Fibroblast of villous mesenchyme (primary cell): ENCODE measurements at regions not wholly inside any gene's neighbourhood (a gene's known extent, or its start where the extent isn't known, plus 50 kb on each side); places are given as distances from the start of the nearest gene placed in this dataset.

ENCODE experiments used
- DNase-seq: peaks from one replicate; pipeline ENCODE4 v3.0.0-alpha.2; 2010; ENCODE audit warnings: low read depth
- H3K4me3 ChIP-seq: 2 replicates; pipeline ENCODE4 v1.5.1; 2011; ENCODE audit warnings: low read depth, mild to moderate bottlenecking, low read length
- CTCF ChIP-seq: IDR thresholded peaks from 2 replicates; pipeline ENCODE4 v1.5.1; 2012; ENCODE audit warnings: low read depth, mild to moderate bottlenecking, low read length; ENCODE audit not compliant: insufficient read depth

DNA sequence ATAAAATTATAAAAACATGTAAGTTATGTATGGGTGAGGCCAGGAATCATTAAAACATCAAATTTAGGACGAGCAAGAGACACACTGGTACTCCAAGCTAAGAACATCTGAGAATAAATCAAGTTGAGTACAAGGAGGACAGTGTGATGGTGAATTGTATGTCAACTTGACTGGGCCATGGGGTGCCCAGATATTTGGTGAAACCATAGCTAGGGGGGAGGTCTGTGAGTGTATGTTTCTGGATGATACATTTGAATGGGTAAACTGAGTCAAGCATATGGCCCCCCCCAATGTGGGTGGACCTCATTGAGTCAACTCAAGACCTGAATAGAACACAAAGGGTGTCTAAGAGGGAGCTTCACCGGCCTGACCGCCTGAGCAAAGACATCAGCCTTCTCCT is 115.3 kb upstream of the BCOR start:
- no peak for DNase-seq
- H3K4me3 ChIP-seq, result no peak overlapping the region
- no peak for TF ChIP-seq CTCF

DNA sequence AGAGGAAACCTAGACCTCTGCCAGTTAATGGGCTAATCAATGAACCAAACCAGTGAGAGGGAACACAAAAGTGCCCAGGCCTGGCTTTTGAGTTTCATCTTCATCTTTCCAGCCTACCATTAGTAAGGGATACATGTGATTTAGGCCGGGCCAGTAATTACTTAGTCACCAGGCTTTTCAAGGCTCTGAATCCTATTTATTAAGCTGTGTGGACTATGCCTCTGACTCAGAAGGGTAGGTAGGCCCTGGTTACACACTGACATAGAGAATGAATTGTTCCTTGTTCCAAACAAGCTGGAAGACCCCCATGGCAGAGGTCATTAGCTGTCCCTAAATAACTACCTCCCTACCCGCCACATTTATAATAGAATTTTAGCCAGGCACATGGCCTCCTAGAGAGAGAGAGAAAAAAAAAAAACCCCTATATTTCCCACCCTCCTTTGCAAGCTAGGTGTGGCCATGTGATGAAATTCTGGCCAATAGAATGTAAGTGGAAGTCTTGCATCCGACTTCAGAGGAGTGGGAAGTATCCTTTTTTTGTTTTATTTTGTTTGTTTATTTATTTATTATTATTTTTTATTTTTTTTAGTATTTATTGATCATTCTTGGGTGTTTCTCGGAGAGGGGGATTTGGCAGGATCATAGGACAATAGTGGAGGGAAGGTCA is 112.3 kb upstream of the BCOR start:
- DNase-seq, result no peak
- no peak for TF ChIP-seq CTCF
- H3K4me3 ChIP-seq, result no peak overlapping the region

DNA sequence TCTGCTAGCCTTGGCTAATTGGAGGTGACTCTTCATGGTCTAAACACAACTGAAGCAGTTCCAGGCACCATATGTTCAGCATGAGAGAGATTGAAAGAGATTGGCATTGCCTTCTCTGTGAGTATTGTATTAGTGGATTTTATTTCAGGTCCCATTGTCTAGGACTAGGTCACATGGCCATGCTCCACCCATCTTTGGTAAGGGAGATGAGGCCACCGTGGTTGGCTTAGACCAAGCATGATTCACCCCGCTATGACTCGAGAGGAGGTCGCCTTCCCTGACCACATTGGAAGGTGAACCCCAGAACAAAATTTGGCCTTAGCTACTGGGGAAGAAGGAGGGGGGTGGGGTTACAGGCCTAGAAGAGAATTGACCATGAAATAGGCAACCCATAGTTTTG is 109.9 kb upstream of the BCOR start:
- no peak overlapping the region for H3K4me3 ChIP-seq
- DNase-seq, result no peak
- no peak for TF ChIP-seq CTCF

DNA sequence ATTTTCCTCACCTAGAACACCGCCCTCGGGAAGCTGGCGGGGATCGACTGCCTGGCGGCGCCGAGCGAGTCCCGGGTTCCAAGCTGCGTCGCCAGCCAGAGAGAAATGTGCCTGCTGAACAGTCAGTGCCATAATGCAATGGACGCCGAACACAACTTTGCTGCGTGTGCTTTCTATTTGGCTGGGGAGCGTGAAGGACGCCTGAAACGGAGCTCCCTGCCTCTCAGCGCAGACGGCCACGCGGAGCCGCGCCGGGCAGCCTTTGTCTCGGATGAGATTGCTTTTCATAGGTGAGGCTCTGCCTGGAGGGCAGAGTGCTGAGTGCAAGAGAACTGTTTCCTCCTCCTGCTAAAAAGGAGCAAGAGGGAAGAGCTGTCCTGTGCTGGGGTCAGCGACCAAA is 107.7 kb upstream of the BCOR start:
- DNase-seq, result no peak

DNA sequence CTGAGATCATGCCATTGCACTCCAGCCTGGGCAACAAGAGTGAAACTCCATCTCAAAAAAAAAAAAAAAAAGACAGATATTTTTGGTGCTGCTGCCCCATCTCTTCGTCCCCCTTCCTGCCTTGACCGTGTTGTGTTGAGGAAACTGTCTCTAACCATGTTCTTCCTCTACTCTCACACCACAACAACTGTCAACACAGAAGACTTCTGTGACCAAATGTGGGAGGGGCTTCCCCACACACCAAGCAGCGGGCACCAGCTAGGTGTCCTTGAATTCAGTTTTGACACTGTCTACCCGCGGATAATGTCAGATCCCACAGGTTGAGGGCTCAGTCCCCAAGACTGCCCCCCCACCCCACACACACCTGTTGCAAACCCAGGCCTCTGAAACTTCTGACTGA is 104.7 kb upstream of the BCOR start:
- H3K4me3 ChIP-seq, result no peak overlapping the region
- TF ChIP-seq CTCF, result no peak
- no peak for DNase-seq

More for the DNA sequence above, 107.7 kb upstream of the BCOR start:
- TF ChIP-seq CTCF, result no peak
- H3K4me3 ChIP-seq, result no peak overlapping the region

- no peak for DNase-seq
- no peak for TF ChIP-seq CTCF
- no peak overlapping the region for H3K4me3 ChIP-seq
Measured at GRCh38 chrX:40201329-40201885, 103.6 kb upstream of the BCOR start.

DNA sequence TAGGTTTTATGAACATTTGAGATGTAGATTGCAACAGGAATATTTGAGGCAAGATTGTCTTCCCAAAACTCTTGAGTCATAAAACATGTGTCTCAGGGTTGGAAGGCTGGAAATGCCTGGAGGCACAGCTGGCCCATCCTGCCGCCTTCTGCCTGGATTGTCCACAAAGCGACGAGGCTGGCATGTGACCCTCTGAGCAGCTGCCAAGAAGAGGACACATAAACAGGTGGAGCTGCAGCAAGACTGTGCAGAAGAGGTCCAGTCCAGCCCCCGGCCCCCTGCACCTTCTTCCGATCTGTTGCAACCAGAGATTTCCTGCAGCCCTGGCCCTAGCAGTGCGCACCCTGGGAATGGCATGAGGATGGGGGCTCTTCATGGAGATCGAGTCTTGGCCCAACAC is 101.9 kb upstream of the BCOR start:
- DNase-seq, result no peak
- no peak overlapping the region for H3K4me3 ChIP-seq
- no peak for TF ChIP-seq CTCF
